ENCODE measurements at regions not wholly inside any gene's neighbourhood (a gene's known extent, or its start where the extent isn't known, plus 50 kb on each side); places are given as distances from the start of the nearest gene placed in this dataset.

- H3K27me3 ChIP-seq: no peaks in the 10 kb centered on the region
- DNase-seq (ENCODE audit: low spot score): no peak
- TF ChIP-seq CTCF (IDR thresholded peaks at IDR 0.05): no peak
- no peaks in the 10 kb centered on the region for H3K9me3 ChIP-seq
- H3K36me3 ChIP-seq: no peaks in the 10 kb centered on the region
- H3K27ac ChIP-seq: no peak overlapping the region
- no peaks in the 10 kb centered on the region for H3K4me1 ChIP-seq
- H3K4me3 ChIP-seq: no peak overlapping the region
Measured at GRCh38 chr6:14692208-14692607, 553.7 kb upstream of the JARID2 start.

GRCh38 chr6:14693301-14694192 lies 552.3 kb upstream of the JARID2 start:
- no peak overlapping the region for H3K27ac ChIP-seq
- TF ChIP-seq CTCF (IDR thresholded peaks at IDR 0.05): no peak
- no peaks in the 10 kb centered on the region for H3K36me3 ChIP-seq
- H3K4me1 ChIP-seq: no peaks in the 10 kb centered on the region
- no peak overlapping the region for H3K4me3 ChIP-seq
- no peaks in the 10 kb centered on the region for H3K27me3 ChIP-seq
- no peak for DNase-seq (ENCODE audit: low spot score)
- H3K9me3 ChIP-seq: no peaks in the 10 kb centered on the region

- no peak for TF ChIP-seq CTCF (IDR thresholded peaks at IDR 0.05)
- Histone ChIP-seq H3K4me3 (no peak overlapping the region), H3K9me3 (no peaks in the 10 kb centered on the region), H3K27ac (no peak overlapping the region), H3K4me1 (no peaks in the 10 kb centered on the region), H3K27me3 (no peaks in the 10 kb centered on the region), H3K36me3 (no peaks in the 10 kb centered on the region)
- DNase-seq (ENCODE audit: low spot score): no peak
Measured at GRCh38 chr6:14694308-14694707, 551.6 kb upstream of the JARID2 start.

- Histone ChIP-seq H3K4me1 (no peaks in the 10 kb centered on the region), H3K4me3 (no peak overlapping the region), H3K9me3 (no peaks in the 10 kb centered on the region), H3K27me3 (no peaks in the 10 kb centered on the region), H3K36me3 (no peaks in the 10 kb centered on the region), H3K27ac (no peak overlapping the region)
- no peak for DNase-seq (ENCODE audit: low spot score)
- TF ChIP-seq CTCF (IDR thresholded peaks at IDR 0.05): no peak
Measured at GRCh38 chr6:14695579-14695978, 550.3 kb upstream of the JARID2 start.

GRCh38 chr6:14696367-14696766 lies 549.5 kb upstream of the JARID2 start:
- Histone ChIP-seq H3K4me3 (no peak overlapping the region), H3K36me3 (no peaks in the 10 kb centered on the region), H3K4me1 (no peaks in the 10 kb centered on the region), H3K27me3 (no peaks in the 10 kb centered on the region), H3K9me3 (no peaks in the 10 kb centered on the region), H3K27ac (no peak overlapping the region)
- DNase-seq (ENCODE audit: low spot score): no peak
- TF ChIP-seq CTCF (IDR thresholded peaks at IDR 0.05): no peak

- Histone ChIP-seq H3K27ac (no peak overlapping the region), H3K4me1 (no peaks in the 10 kb centered on the region), H3K36me3 (no peaks in the 10 kb centered on the region), H3K4me3 (no peak overlapping the region), H3K9me3 (no peaks in the 10 kb centered on the region), H3K27me3 (no peaks in the 10 kb centered on the region)
- DNase-seq (ENCODE audit: low spot score): no peak
- TF ChIP-seq CTCF (IDR thresholded peaks at IDR 0.05): no peak
Measured at GRCh38 chr6:14697427-14697826, 548.4 kb upstream of the JARID2 start.

Measured in right atrium auricular region (tissue), 2 donors.